AG09319 (cell line): ENCODE measurements at regions not wholly inside any gene's neighbourhood (a gene's known extent, or its start where the extent isn't known, plus 50 kb on each side); places are given as distances from the start of the nearest gene placed in this dataset.

Experiments
- DNase-seq: peaks from one replicate; pipeline ENCODE4 v3.0.0-alpha.2; 2010; ENCODE audit warnings: low read depth; ENCODE audit errors: extremely low read depth
- CTCF ChIP-seq: IDR thresholded peaks from 2 replicates; pipeline ENCODE4 v1.5.1; 2011; ENCODE audit warnings: low read depth, mild to moderate bottlenecking, inconsistent platforms, low read length, moderate library complexity

- TF ChIP-seq CTCF: no peak
- DNase-seq: no peak
Measured at GRCh38 chr11:39434466-39434865, 2025.0 kb downstream of the LRRC4C start.

GRCh38 chr11:39432929-39433328, 2026.5 kb downstream of the LRRC4C start:
- DNase-seq: no peak
- TF ChIP-seq CTCF: no peak

- TF ChIP-seq CTCF: no peak
- no peak for DNase-seq
Measured at GRCh38 chr11:39425226-39425625, 2034.2 kb downstream of the LRRC4C start.

GRCh38 chr11:39412117-39412516, 2047.3 kb downstream of the LRRC4C start:
- TF ChIP-seq CTCF: no peak
- DNase-seq: no peak

GRCh38 chr11:39385911-39386310, 2073.5 kb downstream of the LRRC4C start:
- DNase-seq: no peak
- TF ChIP-seq CTCF: no peak

- TF ChIP-seq CTCF: peak; percentile 25
- DNase-seq: no peak
Measured at GRCh38 chr11:39374963-39375698, 2084.3 kb downstream of the LRRC4C start.

- no peak for TF ChIP-seq CTCF
- DNase-seq: no peak
Measured at GRCh38 chr11:39367534-39367933, 2091.9 kb downstream of the LRRC4C start.
